ENCODE measurements at regions not wholly inside any gene's neighbourhood (a gene's known extent, or its start where the extent isn't known, plus 50 kb on each side); places are given as distances from the start of the nearest gene placed in this dataset.

GRCh38 chr6:14455876-14456648 lies 338.5 kb downstream of the CD83 start:
- TF ChIP-seq CTCF (IDR thresholded peaks at IDR 0.05; ENCODE audit: insufficient read depth, low read length) (no peak), REST (IDR thresholded peaks at IDR 0.05; ENCODE audit: insufficient replicate concordance, low read depth) (no peak)

Data from HL-60 (cell line).